Psoas muscle (tissue), 7 donors: ENCODE measurements at regions not wholly inside any gene's neighbourhood (a gene's known extent, or its start where the extent isn't known, plus 50 kb on each side); places are given as distances from the start of the nearest gene placed in this dataset.

Experiments
- ATAC-seq, 4 donors: fragments of 200-7000 bp; cut with Tn5 transposase; one replicate each; pipeline ENCODE4 v1.9.1; 2020; ENCODE audit warnings: moderate library complexity in 3 of 4, mild to moderate bottlenecking in 2 of 4
- DNase-seq, 2 donors: peaks; one replicate each; pipeline ENCODE4 v3.0.0-alpha.2; 2020
- H3K27ac ChIP-seq: fragments of 200-600 bp; one replicate; pipeline ENCODE4 v1.8.0; 2022
- H3K27me3 ChIP-seq, 3 donors: fragments of 200-600 bp in 1 of 3; one replicate each; pipeline versions ENCODE4 v1.6.1 to v1.8.0; 2013 to 2022; ENCODE audit warnings: low read length in 2 of 3, mild to moderate bottlenecking in 2 of 3, moderate library complexity in 1 of 3; ENCODE audit not compliant: insufficient read depth in 3 of 3
- H3K36me3 ChIP-seq, 2 donors: fragments of 200-600 bp in 1 of 2; one replicate each; pipeline versions ENCODE4 v1.6.1 to v1.8.0; 2013 to 2022; ENCODE audit warnings: low read depth in 1 of 2, mild to moderate bottlenecking in 1 of 2, moderate library complexity in 1 of 2; ENCODE audit not compliant: insufficient read depth in 1 of 2
- H3K4me1 ChIP-seq: fragments of 200-600 bp; one replicate; pipeline ENCODE4 v1.8.0; 2022
- H3K4me3 ChIP-seq: fragments of 200-600 bp; one replicate; pipeline ENCODE4 v1.8.0; 2022; ENCODE audit warnings: mild to moderate bottlenecking
- H3K9me3 ChIP-seq: fragments of 200-600 bp; one replicate; pipeline ENCODE4 v1.8.0; 2022
- CTCF ChIP-seq: fragments of 200-600 bp; IDR thresholded peaks from one replicate; pipeline ENCODE4 v1.8.0; 2022; ENCODE audit warnings: antibody characterized with exemption
- WGBS, 3 donors: extraction: QIAGEN DNeasy Blood & Tissue Kit; methylation state at CpG; one replicate each; pipeline versions ENCODE4 v1.1.6 to v1.1.7; 2013; 5-methylcytosine and 5-hydroxymethylcytosine counted together
- intact Hi-C, 2 donors: fragments of 100-400 bp; cut with DNase I; formaldehyde crosslinking; loops; one replicate each; pipeline versions ENCODE4 v1.11.0 to v1.14.2; 2022
- donor health status: healthy with polysubstance abuse.
- donor health status: DM: no; HTN: no; CAD: no; lungs with moderate emphysema.
- donor health status: Bipolar disorder and iron deficiency.
- donor health status: healthy.
- donor health status: DM: yes; HTN: yes; CAD: no.
- donor health status: DM: no; HTN: no; CAD: no.
- donor health status: DM: yes; HTN: yes; CAD: no.

- intact Hi-C loops = no loop called here
- Histone ChIP-seq H3K9me3 (no peaks in the 10 kb centered on the region), H3K27me3 (no peaks in the 10 kb centered on the region), H3K36me3 (no peaks in the 10 kb centered on the region), H3K4me3 (no peak overlapping the region), H3K27ac (peak overlapping the region; percentile 38), H3K4me1 (peaks cover 10% of the 10 kb centered on the region)
- peak; percentile 17 to 64 (median 37) for ATAC-seq
- no peak for TF ChIP-seq CTCF
- DNase-seq = no peak
- WGBS, 3 donors = 51 to 60% (median 52%) methylated on average over 6 of the region's 6 CpGs
Observed at GRCh38 chr14:34251662-34252061, 210.4 kb downstream of the SPTSSA start.

GRCh38 chr14:34250959-34251358 is 211.1 kb downstream of the SPTSSA start:
- no peak for DNase-seq
- TF ChIP-seq CTCF = no peak
- no peaks in the 10 kb centered on the region for H3K9me3 ChIP-seq
- H3K4me1 ChIP-seq = peaks cover 10% of the 10 kb centered on the region
- no peak overlapping the region for H3K4me3 ChIP-seq
- peak overlapping the region; percentile 18 for H3K27ac ChIP-seq
- ATAC-seq = peak in 2 of 4 donors; percentile 66 to 80
- H3K27me3 ChIP-seq = no peaks in the 10 kb centered on the region
- no peaks in the 10 kb centered on the region for H3K36me3 ChIP-seq
- 39 to 47% (median 45%) methylated on average over 4 of the region's 4 CpGs for WGBS, 3 donors
- intact Hi-C loops = no loop called here

GRCh38 chr14:34247605-34248004 is 214.4 kb downstream of the SPTSSA start:
- no peaks in the 10 kb centered on the region for H3K9me3 ChIP-seq

DNA sequence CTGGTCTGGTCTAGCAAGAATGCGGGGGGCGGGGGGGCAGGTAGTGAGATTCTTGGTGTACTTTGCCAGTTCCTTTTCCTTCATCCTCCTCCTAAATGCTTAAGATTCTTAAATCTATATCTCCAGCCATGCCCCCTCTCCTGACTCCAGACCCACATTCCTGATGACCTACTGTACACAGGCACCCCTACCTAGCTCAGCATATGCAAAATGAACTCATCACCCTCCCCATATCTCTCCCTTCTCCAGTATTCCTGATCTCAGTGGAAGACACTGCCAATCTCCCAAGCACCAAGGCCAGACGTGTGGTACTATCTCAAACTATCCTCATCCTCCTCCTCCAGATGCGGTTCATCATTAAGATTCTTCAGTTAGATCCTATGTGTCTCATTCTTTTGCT is 215.8 kb downstream of the SPTSSA start:
- no peaks in the 10 kb centered on the region for H3K9me3 ChIP-seq
- no peak for ATAC-seq

More at GRCh38 chr14:34247605-34248004, 214.4 kb downstream of the SPTSSA start:
- DNase-seq (no peak), ATAC-seq (no peak)
- peaks cover 10% of the 10 kb centered on the region for H3K4me1 ChIP-seq
- no peak overlapping the region for H3K4me3 ChIP-seq
- no peaks in the 10 kb centered on the region for H3K27me3 ChIP-seq
- TF ChIP-seq CTCF = no peak
- no peak overlapping the region for H3K27ac ChIP-seq
- intact Hi-C loops = no loop called here
- no peaks in the 10 kb centered on the region for H3K36me3 ChIP-seq
- WGBS, 3 donors = 30 to 40% (median 34%) methylated on average over 1 of the region's 1 CpG

More for the DNA sequence above, 215.8 kb downstream of the SPTSSA start:
- DNase-seq = no peak
- TF ChIP-seq CTCF = no peak
- Histone ChIP-seq H3K4me3 (no peak overlapping the region), H3K36me3 (no peaks in the 10 kb centered on the region), H3K4me1 (peaks cover 7% of the 10 kb centered on the region), H3K27ac (no peak overlapping the region), H3K27me3 (no peaks in the 10 kb centered on the region)
- 67 to 82% (median 78%) methylated on average over 4 of the region's 4 CpGs for WGBS, 3 donors
- intact Hi-C loops = no loop called here
